Left ventricle myocardium inferior (tissue), 1 donor: ENCODE measurements at regions not wholly inside any gene's neighbourhood (a gene's known extent, or its start where the extent isn't known, plus 50 kb on each side); places are given as distances from the start of the nearest gene placed in this dataset.
A peak's percentile ranks its signal among the peaks of the same experiment; 100 is the strongest.
"Not testable (repeated sequence)": the region's sequence is repeated elsewhere in the genome, so short reads cannot be mapped to it uniquely, and the experiment has no call there.

Source experiments
- DNase-seq: peaks from one replicate; pipeline ENCODE4 v3.0.0-alpha.2; 2020
- H3K27ac ChIP-seq: fragments of 200-600 bp; replicated peaks from 2 replicates; pipeline ENCODE4 v1.8.0; 2021
- H3K27me3 ChIP-seq: fragments of 200-600 bp; 2 replicates; pipeline ENCODE4 v1.8.0; 2021; ENCODE audit warnings: low read depth
- H3K36me3 ChIP-seq: fragments of 200-600 bp; 2 replicates; pipeline ENCODE4 v1.8.0; 2021
- H3K4me1 ChIP-seq: fragments of 200-600 bp; 2 replicates; pipeline ENCODE4 v1.8.0; 2021
- H3K4me3 ChIP-seq: fragments of 200-600 bp; 2 replicates; pipeline ENCODE4 v1.8.0; 2021; ENCODE audit warnings: mild to moderate bottlenecking, moderate library complexity
- H3K9me3 ChIP-seq: fragments of 200-600 bp; replicated peaks from 2 replicates; pipeline ENCODE4 v1.8.0; 2021
- CTCF ChIP-seq: fragments of 200-600 bp; IDR thresholded peaks from 2 replicates; pipeline ENCODE4 v1.8.0; 2021; ENCODE audit warnings: antibody characterized with exemption, mild to moderate bottlenecking, borderline replicate concordance
- intact Hi-C: fragments of 100-400 bp; cut with micrococcal nuclease; formaldehyde crosslinking; loops from one replicate; pipeline ENCODE4 v1.11.0; 2022
- donor health status: DM: no; HTN: yes; CAD: no; lungs with severe emphysema.

GRCh38 chr17:33709881-33710280 is 416.8 kb upstream of the ASIC2 start:
- Histone ChIP-seq H3K9me3 (peaks cover 13% of the 10 kb centered on the region), H3K36me3 (no peaks in the 10 kb centered on the region), H3K4me1 (no peaks in the 10 kb centered on the region), H3K27ac (no peak overlapping the region), H3K27me3 (peaks cover 70% of the 10 kb centered on the region), H3K4me3 (no peak overlapping the region)
- no peak for TF ChIP-seq CTCF
- no peak for DNase-seq
- intact Hi-C loops = no loop called here

- Histone ChIP-seq H3K36me3 (no peaks in the 10 kb centered on the region), H3K4me3 (no peak overlapping the region), H3K27ac (no peak overlapping the region), H3K4me1 (no peaks in the 10 kb centered on the region), H3K9me3 (no peaks in the 10 kb centered on the region), H3K27me3 (peaks cover 89% of the 10 kb centered on the region)
- TF ChIP-seq CTCF = no peak
- no peak for DNase-seq
- intact Hi-C loops = no loop called here
These were observed 419.0 kb upstream of the ASIC2 start for GRCh38 chr17:33712120-33712519.

- no peak for DNase-seq
- peaks cover 73% of the 10 kb centered on the region for H3K27me3 ChIP-seq
- H3K4me1 ChIP-seq = no peaks in the 10 kb centered on the region
- TF ChIP-seq CTCF = no peak
- no peak overlapping the region for H3K4me3 ChIP-seq
- H3K9me3 ChIP-seq = no peaks in the 10 kb centered on the region
- H3K36me3 ChIP-seq = no peaks in the 10 kb centered on the region
- no peak overlapping the region for H3K27ac ChIP-seq
- intact Hi-C loops = no loop called here
These were observed 423.9 kb upstream of the ASIC2 start for GRCh38 chr17:33716957-33717356.

GRCh38 chr17:33723736-33724135 is 430.6 kb upstream of the ASIC2 start:
- intact Hi-C loops = not testable (repeated sequence)

GRCh38 chr17:33725675-33726271 is 432.7 kb upstream of the ASIC2 start:
- TF ChIP-seq CTCF = peak; percentile 68
- DNase-seq = peak; percentile 16
- H3K9me3 ChIP-seq = no peaks in the 10 kb centered on the region
- H3K4me3 ChIP-seq = no peak overlapping the region
- H3K27me3 ChIP-seq = peaks cover 76% of the 10 kb centered on the region
- H3K27ac ChIP-seq = no peak overlapping the region
- H3K4me1 ChIP-seq = no peaks in the 10 kb centered on the region
- H3K36me3 ChIP-seq = no peaks in the 10 kb centered on the region
- intact Hi-C loops = no loop called here

More at GRCh38 chr17:33723736-33724135, 430.6 kb upstream of the ASIC2 start:
- not testable (repeated sequence) for DNase-seq, H3K9me3 ChIP-seq, H3K36me3 ChIP-seq, H3K4me3 ChIP-seq, H3K27ac ChIP-seq, H3K4me1 ChIP-seq
- H3K27me3 ChIP-seq = peaks cover 70% of the 10 kb centered on the region

GRCh38 chr17:33730131-33730530 is 437.0 kb upstream of the ASIC2 start:
- intact Hi-C loops = no loop called here
- H3K27ac ChIP-seq = no peak overlapping the region
- no peaks in the 10 kb centered on the region for H3K4me1 ChIP-seq
- H3K27me3 ChIP-seq = peaks cover 99% of the 10 kb centered on the region
- DNase-seq = no peak
- H3K4me3 ChIP-seq = no peak overlapping the region
- no peak for TF ChIP-seq CTCF
- H3K36me3 ChIP-seq = no peaks in the 10 kb centered on the region
- peaks cover 3% of the 10 kb centered on the region for H3K9me3 ChIP-seq
